GM18511 (cell line): ENCODE measurements at regions not wholly inside any gene's neighbourhood (a gene's known extent, or its start where the extent isn't known, plus 50 kb on each side); places are given as distances from the start of the nearest gene placed in this dataset.
A peak's percentile ranks its signal among the peaks of the same experiment; 100 is the strongest.

ENCODE experiments used
- ATAC-seq: cut with Tn5 transposase; IDR thresholded peaks from one replicate; pipeline ENCODE4 v1.9.1; 2021; ENCODE audit warnings: mild to moderate bottlenecking, moderate library complexity; ENCODE audit not compliant: unreplicated experiment

DNA sequence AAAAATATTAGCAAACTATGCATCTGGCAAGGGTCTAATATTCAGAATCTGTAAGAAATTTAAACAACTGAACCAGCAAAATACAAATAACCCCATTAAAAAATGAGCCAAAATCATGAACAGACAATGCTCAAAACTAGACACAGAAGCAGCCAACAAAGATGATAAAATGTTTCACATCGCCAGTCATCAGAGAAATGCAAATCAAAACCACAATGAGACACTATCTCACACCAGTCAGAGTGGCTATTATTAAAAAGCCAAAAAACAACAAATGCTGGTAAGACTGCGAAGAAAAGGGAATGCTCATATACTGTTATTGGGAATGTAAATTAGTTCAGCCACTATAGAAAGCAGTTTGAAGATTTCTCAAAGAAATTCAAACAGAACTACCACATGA, 201.3 kb upstream of the CPEB2 start:
- no peak for ATAC-seq

DNA sequence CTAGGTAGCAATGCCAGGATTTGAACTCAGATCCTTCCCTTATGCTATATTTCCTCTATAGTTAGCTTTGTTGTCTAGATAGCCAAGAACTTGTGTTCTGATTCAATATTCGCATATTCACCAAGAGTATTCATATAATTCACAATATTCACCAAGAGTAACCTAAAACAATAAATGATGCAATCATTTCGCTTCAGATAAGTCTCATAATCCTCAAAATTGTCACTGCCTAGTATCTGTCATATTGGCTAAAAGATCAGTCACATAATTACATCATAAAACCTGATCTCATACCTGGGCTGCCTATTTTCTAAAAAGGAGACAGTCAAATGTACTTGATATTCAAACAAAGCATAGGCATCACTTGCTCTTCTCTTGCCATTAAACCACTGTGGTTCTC, 199.7 kb upstream of the CPEB2 start:
- ATAC-seq: no peak

DNA sequence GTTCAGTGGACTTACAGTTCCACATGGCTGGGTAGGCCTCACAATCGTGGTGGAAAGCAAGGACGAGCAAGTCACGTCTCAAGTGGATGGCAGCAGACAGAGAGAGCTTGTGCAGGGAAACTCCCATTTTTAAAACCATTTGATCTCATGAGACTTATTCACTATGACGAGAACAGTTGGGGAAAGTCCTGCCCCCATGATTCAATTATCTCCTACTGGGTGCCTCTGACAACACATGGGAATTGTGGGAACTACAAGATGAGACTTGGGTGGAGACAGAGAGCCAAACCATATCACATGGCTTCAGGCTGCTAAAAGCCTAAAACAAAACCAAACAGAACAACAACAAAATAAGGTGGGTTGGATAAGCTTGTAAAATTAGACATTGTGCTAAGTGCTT, 194.4 kb upstream of the CPEB2 start:
- no peak for ATAC-seq

DNA sequence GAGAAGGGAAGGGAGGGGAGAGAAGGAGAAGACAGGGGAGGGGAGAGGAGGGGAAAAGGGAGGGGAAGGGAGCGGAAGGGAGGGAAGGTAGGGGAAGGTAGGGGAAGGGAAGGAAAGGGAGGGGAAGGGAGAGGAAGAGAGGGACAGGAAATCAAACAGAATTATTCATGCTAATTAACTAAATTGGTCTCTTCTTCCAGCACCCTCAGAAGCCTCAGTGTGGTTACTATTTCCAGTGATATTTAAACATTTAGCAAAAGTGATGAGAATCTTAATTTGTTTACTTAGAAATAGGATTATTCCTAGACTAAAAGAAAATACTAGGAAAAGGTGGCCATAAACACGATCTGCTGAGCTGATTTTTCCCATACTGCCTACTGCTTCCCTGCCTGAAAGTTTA, 193.1 kb upstream of the CPEB2 start:
- ATAC-seq: no peak

DNA sequence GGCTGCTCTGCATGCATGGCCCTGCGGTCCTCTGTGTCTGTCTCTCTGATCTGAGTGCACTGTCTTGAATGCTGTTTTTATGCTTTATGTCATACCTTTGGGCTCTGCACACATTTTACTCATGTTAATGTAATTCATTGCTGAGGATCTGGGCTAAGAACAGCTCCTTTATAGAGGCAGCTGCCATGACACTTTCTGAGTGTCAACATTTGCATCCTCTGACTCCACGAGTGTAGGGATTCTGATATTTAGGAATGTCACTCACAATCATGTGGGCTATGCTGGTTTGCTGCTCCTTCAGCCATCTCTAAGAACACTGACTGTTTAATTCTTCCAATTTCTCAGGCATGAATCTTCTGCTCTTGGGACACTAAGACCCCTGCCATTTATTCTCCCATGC, 192.2 kb upstream of the CPEB2 start:
- ATAC-seq: no peak

DNA sequence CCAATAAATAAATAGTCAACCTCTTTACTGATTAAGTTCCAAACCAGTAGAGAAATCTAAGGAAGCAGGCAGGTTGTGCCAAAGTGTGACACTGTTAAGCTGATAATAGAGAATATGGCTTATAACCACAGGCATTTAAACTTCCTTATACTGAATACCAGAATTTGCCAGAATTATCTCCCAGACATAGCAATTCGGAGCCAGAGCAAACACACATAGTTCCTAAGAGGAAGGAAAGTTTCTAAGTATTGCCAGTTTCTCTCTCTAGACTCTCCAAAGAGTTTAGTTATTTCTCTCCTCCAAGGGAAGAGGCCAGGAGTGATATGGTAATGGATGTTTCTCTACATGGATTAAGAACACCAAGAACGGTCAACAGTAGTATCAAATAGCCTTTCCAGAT, 191.7 kb upstream of the CPEB2 start:
- no peak for ATAC-seq

DNA sequence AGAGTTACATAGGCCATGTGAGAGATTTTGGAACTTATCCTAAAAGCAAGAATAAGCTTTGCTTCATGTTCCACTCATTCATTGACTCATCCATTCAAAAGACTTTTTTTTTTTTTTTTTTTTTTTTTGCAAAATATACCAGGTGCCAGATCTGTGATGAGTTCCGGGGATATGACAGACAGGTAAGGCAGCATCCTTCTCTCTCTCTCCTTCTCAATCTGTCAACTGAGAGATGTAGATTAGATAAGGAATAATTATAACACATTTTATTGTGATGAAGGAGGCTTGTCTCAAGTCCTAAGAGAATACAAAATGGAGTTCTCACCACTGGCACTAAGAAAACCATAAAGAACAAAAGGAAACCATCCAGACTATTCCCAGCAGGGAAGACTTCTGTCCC, 190.2 kb upstream of the CPEB2 start:
- no peak for ATAC-seq

DNA sequence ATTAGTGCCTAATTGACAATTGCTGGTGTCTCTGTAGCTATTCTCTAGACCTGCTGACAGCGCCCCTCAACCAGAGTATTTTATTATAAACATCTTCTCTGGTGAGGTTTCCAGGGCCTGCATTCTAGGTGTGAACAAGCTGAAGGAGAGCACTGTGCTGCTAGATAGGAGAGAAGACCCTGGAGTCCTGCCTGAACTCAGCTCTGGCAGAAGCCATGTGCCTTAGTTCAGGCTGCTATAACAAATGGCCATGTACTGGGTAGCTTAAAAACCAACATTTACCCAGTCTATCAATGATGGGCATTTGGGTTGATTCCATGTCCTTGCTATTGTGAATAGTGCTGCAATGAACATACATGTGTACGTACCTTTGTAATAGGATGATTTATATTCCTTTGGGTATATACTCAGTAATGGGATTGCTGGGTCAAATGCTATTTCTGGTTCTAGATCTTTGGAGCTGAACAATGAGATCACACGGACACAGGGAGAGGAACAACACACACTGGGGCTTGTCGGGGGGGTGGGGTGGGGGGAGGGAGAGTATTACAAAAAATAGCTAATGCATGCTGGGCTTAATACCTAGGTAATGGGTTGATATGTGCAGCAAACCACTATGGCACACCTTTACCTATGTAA, 185.5 kb upstream of the CPEB2 start:
- ATAC-seq: no peak

DNA sequence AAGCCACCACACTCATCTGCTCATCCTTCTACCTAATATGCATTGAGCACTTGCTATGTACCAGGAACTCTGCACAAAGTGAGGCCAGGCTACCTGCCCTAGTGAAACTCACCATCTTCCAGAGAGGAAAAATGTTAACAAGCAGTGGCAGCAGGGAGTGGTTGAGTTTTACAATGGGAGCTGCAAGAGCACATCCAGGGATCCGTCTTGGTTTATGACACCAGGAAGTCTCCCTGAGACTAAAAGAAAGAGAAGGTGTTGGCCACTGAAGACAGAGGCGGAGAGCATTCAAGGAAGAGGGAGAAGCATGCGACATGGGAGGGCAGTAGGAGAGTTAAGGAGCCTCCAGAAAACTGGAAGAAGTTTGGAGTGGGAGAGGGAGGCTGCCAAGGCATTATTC, 178.1 kb upstream of the CPEB2 start:
- ATAC-seq: no peak

DNA sequence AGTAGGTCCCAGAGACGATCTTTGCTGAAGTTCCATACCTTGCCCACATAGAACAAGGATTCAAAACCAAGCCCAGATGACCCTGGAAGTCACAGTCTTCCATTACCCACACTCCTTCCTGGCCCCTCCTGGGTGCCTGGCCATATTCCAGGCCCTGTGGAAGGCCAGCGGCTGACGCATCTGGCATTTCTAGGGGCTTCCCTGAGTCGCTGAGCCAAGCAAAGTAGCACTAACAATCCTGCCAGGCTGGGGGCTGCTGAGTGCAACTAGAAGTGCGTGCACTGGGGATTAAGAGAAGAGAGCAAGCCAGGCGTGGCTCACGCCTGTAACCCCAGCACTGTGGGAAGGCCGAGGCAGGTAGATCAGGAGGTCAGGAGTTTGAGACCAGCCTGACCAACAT, 175.2 kb upstream of the CPEB2 start:
- ATAC-seq: no peak

DNA sequence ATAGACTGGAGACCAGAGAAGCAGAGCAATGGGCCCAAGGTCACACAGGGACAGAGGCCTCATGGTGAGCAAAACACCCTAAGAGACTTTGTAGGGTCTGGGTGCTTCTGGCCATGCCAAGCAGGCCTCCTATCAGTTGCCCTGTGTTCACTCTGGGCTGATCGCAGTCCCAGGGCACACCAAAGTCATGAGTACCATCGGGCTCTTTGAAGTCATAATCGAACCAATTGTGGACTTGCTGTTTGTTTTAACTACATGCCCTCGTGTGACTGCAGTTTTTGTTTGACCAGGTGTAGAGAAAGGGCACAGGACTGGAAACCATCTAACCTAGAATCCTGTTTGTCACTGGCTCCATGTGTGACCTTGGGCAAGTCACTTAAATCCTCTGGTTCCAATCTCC, 172.5 kb upstream of the CPEB2 start:
- no peak for ATAC-seq

DNA sequence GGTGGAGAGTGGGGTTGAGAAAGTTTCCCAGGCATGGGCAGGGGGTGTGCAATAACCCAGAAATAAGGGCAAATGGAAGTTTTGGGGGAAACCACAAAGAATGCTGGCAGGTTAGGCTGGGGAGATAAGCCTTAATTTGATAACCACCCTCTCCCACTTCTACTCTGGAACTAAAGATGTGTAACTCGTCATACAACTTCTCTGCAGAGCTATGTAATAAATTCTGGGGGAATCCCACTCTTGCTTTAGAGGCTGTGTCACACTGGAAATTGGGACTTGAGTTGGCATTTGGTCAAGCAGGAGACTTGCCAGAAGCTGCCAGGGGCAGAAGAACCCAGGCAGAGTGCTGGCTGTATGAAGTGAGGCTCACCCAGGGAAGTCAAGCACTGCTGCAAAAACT, 170.9 kb upstream of the CPEB2 start:
- ATAC-seq: no peak

DNA sequence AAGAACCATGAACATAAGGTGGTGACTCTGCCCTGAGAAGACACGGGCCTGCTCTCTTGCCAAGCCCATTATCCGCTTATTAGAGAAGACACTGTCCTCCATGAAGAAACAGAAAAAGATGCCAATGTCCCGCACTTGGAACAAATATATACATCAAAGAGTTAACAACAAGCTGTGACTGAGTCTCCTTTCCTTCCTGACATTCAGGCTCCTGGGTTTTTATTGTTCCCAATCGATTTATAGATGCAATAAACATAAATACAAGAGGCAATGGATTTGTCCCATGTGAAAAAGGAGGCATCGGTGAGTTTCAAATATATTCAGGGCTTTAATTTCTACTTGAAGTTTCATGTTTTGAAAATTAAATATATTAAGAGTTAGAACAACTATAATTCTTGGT, 169.2 kb upstream of the CPEB2 start:
- ATAC-seq: no peak

DNA sequence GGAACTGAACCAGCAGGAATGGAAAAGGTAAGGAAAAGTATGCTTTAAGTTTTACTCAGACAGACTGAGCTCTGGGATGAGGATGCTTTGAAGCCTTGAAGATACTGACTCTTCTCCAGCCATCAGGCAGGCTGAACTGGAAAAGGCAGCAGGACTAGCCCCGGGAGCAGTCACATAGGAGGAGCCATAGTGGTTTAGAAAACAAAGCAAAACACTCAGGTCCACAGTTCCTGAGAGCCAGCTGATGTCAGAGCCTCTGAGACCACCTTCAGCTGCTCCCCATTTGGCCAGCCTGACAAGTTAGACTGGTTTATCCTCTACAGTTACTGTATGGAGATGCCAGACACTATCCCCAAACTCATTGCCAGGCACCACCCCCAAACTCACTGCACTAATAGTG, 167.9 kb upstream of the CPEB2 start:
- no peak for ATAC-seq

DNA sequence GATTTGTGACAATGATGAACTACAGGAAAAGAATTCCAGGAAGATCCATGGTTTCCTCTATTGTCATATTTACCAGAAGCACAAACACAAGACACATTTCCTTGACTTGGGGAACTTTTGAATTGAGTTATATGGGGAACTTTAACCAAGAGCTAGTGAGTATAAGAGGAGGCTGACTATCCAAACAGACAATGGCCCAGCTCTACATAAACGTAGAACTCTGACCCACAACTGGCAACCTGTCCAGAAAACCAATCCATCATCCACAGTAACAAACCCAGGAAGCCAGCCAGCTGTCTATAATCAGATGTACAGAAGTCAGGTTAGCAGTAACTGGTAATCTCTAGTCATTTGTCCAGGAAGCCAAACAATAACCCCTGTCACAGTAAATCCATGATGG, 167.0 kb upstream of the CPEB2 start:
- ATAC-seq: no peak

DNA sequence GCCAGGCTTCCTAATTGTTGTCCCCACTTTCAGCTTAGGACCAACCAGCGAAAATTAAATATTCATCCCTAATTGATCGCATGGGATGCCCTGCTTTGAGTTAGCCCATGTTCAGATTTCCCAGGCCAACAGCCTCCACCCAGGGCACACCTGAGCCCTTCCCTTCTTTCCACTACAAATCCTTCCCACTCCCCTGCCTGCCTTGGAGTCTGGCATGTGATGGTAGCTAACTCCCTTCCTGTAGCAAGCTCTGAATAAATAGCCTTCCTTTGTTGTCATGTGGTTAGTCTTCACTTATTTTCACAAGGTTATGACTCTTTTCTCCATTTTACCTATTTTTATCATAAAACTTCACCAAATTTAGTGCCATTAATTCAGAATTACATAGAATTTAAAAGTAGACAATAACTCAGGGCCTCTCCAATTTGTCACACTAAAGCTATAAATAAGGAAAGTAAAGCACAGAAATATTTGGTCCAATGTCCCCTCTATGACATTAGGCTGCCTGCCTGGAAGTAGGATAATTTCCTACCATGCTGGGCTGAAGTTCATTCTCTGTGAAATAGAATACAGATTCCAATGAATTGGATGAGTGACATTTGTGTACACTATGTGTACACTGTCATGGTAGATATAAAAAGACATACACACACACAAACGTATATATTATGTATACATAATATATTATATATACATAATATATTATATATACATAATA, 166.4 kb upstream of the CPEB2 start:
- no peak for ATAC-seq

DNA sequence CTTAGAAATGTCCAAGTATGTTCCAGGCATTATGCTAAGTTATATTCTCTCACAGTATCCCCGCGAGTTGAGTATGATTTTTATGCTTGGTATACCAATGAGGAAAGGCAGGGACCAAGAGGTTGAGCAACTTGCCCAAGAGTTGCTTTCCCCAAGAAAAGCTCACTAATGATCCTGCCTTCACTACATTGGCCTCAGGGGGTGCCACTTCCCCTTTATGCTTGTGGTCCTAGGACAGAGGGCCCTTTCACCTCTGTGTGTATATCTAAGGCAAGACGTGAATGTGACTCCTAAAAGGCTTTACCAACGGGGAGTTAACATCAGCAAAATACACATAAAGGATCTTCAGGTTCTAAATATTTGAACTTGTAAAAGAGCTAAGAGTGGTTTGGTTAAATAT, 164.4 kb upstream of the CPEB2 start:
- ATAC-seq: no peak

DNA sequence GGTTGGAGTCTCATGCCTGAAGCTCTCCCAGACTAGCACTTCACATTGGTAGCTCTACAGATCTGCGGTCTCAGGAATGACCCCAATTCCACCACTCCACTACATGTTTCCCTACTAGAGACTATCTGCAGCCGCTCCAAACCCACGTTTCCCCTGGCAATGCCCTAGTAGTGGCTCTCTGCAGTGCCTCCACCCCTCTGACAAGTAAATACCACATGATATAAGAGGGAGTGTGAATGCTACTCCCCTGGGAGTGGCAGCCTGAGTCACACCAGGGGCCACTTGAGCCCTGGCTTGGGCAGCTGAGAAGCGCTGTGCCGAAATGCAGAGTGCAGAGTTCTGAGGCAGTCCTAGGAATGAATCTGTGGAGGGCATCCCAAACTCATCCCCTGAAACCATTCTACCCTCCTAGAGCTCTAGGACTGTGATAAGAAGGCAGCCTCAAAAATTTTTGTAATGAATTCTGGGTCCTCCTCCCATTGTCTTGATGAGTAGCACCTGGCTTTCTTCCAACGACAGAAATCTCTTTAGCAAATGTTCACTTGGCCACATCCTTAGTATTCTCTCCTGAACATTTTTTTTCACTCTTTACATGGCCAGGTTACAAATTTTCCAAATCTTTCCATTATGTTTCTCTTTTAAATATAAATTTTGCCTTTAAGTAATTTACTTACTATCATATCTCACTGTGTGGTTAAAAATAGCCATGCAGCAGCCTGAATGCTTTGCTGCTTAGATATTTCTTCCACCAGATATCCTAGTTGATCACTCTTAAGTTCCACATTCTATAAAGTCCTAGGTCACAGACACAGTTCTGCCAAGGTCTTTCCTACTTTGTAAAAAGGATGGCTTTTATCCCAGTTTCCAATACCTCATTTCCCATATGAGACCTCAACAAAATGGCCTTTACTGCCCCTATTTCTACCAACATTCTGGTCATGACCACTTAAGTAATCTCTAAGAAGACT, 160.2 kb upstream of the CPEB2 start:
- no peak for ATAC-seq

DNA sequence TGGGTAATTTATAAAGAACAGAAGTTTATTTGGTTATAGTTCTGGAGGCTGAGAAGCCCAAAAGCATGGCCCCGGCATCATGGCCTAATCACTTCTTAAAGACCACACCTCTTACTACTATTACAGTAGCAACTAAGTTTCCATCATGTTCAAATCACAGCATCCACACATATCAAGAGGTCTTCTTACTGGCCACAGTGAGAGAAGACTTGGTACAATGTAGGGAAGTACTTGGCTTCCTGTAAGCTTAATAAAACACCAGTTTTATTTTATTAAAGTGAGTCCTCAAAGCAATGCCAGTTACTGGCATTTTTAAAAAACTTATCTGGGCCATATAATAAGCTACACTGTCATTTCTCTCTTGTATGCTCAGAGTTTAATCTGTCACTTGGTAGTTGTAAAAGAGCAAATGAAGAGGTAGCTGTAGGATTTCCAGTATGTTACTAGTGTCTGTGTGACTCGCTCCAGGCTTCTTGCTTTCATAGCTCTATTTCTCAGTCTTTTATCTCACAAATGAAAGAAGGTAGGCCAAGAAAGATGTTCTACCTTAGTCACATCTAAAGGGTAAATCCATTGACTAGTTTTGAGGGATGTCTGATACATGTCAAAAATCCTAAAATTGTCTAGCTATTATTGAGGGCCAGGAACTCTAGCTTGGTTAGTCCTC, 159.2 kb upstream of the CPEB2 start:
- ATAC-seq: no peak

DNA sequence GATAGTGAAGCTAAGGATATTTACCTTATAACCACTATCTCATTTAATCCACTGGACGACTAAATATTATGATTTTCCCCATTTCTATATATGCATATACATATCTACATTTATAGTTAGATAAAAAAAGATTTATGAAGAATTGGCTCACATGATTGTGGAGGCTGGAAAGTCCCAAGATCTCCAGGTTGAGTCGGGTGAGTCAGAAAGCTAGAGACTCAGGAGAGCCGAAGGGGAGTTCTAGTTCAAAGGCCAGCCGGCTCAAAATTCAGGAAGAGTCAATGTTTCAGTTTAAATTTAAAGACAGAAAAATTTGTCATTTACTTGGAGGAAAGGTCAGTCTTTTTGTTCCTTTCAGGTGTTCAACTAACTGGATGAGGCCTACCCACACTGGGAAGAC, 158.2 kb upstream of the CPEB2 start:
- no peak for ATAC-seq

DNA sequence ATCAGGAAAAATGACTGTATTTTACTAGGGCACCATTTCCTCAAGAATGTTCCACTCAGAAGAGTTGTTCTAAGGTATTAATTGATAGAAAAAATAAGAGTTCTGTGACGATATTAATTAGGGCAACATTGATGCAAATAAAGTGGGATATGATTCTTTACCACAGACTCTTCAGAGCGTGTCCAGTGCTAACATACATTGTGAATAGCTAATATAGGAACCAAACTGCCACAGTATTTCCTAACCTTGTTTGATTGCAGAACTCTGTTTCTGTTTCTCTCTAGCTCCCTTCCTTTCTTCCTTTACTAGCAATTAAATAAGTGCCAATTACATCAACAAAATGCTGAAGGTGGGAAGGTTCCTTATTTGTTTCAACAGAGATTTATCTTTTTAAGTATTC, 154.1 kb upstream of the CPEB2 start:
- peak; percentile 68 for ATAC-seq
